Memory B cell (primary cell): ENCODE measurements at regions not wholly inside any gene's neighbourhood (a gene's known extent, or its start where the extent isn't known, plus 50 kb on each side); places are given as distances from the start of the nearest gene placed in this dataset.

Experiments used
- ATAC-seq: fragments of 150-1000 bp; cut with Tn5 transposase; 2 replicates; pipeline ENCODE4 v1.10.0; 2021; ENCODE audit warnings: low read depth, mild to moderate bottlenecking, moderate library complexity
- DNase-seq, 2 donors: peaks; one replicate each; pipeline ENCODE4 v3.0.0; 2022; ENCODE audit warnings: low spot score in 2 of 2
- H3K27ac Mint-ChIP-seq: one replicate; pipeline ENCODE4 v1.8.0; 2022; ENCODE audit warnings: mild to moderate bottlenecking, moderate library complexity, mixed read lengths
- H3K27me3 Mint-ChIP-seq: one replicate; pipeline ENCODE4 v1.8.0; 2022; ENCODE audit warnings: mixed read lengths
- H3K36me3 Mint-ChIP-seq: one replicate; pipeline ENCODE4 v1.8.0; 2022; ENCODE audit warnings: mild to moderate bottlenecking, mixed read lengths
- H3K4me1 Mint-ChIP-seq: one replicate; pipeline ENCODE4 v1.8.0; 2022; ENCODE audit warnings: mixed read lengths
- H3K4me3 Mint-ChIP-seq: one replicate; pipeline ENCODE4 v1.8.0; 2022; ENCODE audit warnings: mild to moderate bottlenecking, moderate library complexity, mixed read lengths
- H3K9me3 Mint-ChIP-seq: one replicate; pipeline ENCODE4 v1.8.0; 2022; ENCODE audit warnings: mixed read lengths

DNA sequence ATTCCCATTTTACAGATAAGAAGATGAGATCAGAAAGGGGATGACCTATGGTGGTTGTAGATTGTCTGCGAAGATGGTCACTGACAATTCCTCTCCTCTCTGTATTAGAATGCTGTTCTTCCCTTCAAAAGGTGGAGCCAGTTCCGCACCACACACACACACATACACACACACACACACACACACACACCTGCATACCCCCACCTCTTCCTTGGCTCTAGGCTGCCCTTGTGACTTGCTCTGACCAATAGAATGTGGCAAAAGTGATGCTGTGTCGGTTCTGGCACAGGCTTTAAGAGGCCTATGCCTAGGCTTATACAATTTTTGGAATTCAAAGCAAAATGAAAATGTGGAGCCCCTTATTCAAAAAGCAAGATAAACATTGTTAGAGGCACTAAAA, 88.0 kb downstream of the ZFP36L2 start:
- no peaks in the 10 kb centered on the region for H3K9me3 Mint-ChIP-seq
- no peaks in the 10 kb centered on the region for H3K36me3 Mint-ChIP-seq

DNA sequence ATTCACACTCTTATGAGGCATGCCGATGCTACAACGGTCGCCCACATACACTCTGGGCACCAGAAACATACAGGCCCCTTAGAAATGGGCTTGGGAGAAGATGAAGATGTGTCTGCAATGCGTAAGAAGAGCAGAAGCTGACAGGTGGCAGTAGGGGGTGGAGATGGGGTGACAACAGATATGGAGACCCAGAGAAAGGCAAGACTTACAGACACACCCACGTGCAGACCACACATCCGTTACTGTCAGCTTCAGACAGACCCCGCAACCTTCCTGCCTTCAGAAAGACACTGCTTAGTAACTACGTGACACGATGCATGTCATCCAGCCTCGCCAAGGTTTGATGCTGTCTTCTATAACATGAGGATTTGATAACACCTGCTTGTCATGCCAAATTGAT, 89.5 kb downstream of the ZFP36L2 start:
- Mint-ChIP-seq H3K27me3 (no peaks in the 10 kb centered on the region), H3K9me3 (no peaks in the 10 kb centered on the region), H3K36me3 (no peaks in the 10 kb centered on the region), H3K4me3 (no peak overlapping the region), H3K4me1 (peaks cover 57% of the 10 kb centered on the region), H3K27ac (peak overlapping the region; percentile 95)
- ATAC-seq (peak; percentile 11), DNase-seq (no peak)

More for the DNA sequence above, 88.0 kb downstream of the ZFP36L2 start:
- no peak for ATAC-seq
- Mint-ChIP-seq H3K27me3 (no peaks in the 10 kb centered on the region), H3K27ac (peak overlapping the region; percentile 76), H3K4me3 (no peak overlapping the region), H3K4me1 (peaks cover 53% of the 10 kb centered on the region)
- no peak for DNase-seq

DNA sequence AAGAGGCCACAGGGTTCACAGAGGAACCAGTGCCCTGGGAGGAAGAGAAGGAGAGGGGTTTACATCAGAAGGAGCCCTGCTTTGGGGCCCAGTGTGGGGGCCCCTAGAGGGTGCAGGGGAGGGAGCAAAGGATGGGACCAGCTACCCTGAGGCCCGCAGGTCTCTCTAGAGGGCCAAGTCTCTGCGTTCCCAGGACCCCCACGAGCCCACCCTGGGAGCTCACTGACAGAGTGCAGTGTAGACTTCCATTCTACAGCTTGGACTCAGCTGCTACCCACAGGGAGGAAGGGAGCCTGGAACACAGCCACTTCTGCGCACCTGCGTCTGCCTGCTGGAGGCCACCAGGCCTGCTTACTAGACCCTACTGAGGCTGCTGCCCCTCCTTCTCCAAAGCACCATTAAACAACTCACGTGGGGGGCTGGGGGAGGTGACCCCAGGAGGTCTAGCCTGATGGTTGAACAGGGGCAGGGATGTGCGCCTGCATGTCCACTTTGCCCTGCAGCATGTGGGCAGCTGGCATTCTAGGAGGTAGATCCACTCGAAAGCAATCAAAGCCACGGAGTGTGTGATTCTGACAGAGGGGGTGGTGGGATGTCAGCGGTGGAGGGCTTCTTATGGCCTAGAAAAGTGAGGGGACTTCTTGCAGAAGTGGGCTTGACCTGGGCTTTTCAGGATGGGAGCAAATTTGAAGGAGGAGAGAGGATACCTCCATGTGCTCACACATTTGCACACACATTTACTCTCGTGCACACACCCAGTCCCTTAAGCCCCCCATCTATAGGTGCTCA, 90.2 kb downstream of the ZFP36L2 start:
- Mint-ChIP-seq H3K4me3 (peak overlapping the region; percentile 22), H3K27me3 (no peaks in the 10 kb centered on the region), H3K9me3 (no peaks in the 10 kb centered on the region), H3K27ac (peak overlapping the region; percentile 95), H3K36me3 (no peaks in the 10 kb centered on the region), H3K4me1 (peaks cover 63% of the 10 kb centered on the region)
- ATAC-seq (no peak), DNase-seq (no peak)

- Mint-ChIP-seq H3K27me3 (no peaks in the 10 kb centered on the region), H3K36me3 (no peaks in the 10 kb centered on the region), H3K27ac (peak overlapping the region; percentile 95), H3K9me3 (no peaks in the 10 kb centered on the region), H3K4me3 (peak overlapping the region; percentile 22), H3K4me1 (peaks cover 68% of the 10 kb centered on the region)
- DNase-seq, result no peak
- ATAC-seq, result no peak
Measured at GRCh38 chr2:43135583-43135982, 90.8 kb downstream of the ZFP36L2 start.

- H3K36me3 Mint-ChIP-seq, result no peaks in the 10 kb centered on the region
- no peak for DNase-seq
- H3K9me3 Mint-ChIP-seq, result no peaks in the 10 kb centered on the region
- peaks cover 72% of the 10 kb centered on the region for H3K4me1 Mint-ChIP-seq
- peak overlapping the region; percentile 95 for H3K27ac Mint-ChIP-seq
- no peak for ATAC-seq
- peak overlapping the region; percentile 43 for H3K4me3 Mint-ChIP-seq
- no peaks in the 10 kb centered on the region for H3K27me3 Mint-ChIP-seq
Measured at GRCh38 chr2:43134571-43134889, 91.9 kb downstream of the ZFP36L2 start.

- Mint-ChIP-seq H3K36me3 (no peaks in the 10 kb centered on the region), H3K9me3 (no peaks in the 10 kb centered on the region), H3K27me3 (no peaks in the 10 kb centered on the region), H3K27ac (peak overlapping the region; percentile 95), H3K4me1 (peaks cover 74% of the 10 kb centered on the region), H3K4me3 (peak overlapping the region; percentile 43)
- ATAC-seq, result peak; percentile 68
- DNase-seq, result peak; percentile 70 to 76
Measured at GRCh38 chr2:43133708-43134570, 92.5 kb downstream of the ZFP36L2 start.

DNA sequence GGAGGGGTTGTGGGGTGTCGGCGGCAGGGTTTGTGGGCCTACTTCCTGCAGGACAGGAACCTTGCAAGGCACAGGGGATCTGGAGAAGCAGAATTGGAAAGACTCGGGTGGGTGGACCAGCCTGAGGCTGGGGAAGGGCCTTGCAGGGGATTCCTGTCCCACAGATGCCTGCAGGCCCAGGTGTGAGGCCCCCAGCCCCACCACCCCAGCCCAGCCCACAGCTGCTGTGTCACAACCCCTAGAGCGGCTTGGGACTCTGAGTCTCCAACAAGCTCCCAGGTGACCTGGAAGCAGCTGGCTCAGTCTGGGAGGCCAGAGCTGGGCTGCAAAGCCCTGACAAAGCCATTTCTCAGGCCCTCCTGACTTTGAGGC, 93.1 kb downstream of the ZFP36L2 start:
- peaks cover 80% of the 10 kb centered on the region for H3K4me1 Mint-ChIP-seq
- no peaks in the 10 kb centered on the region for H3K9me3 Mint-ChIP-seq
- ATAC-seq, result no peak
- H3K4me3 Mint-ChIP-seq, result peak overlapping the region; percentile 43
- peak overlapping the region; percentile 95 for H3K27ac Mint-ChIP-seq
- no peak for DNase-seq
- H3K36me3 Mint-ChIP-seq, result no peaks in the 10 kb centered on the region
- H3K27me3 Mint-ChIP-seq, result no peaks in the 10 kb centered on the region

- H3K9me3 Mint-ChIP-seq, result no peaks in the 10 kb centered on the region
- peak overlapping the region; percentile 95 for H3K27ac Mint-ChIP-seq
- DNase-seq (no peak), ATAC-seq (no peak)
- peak overlapping the region; percentile 56 for H3K4me3 Mint-ChIP-seq
- H3K36me3 Mint-ChIP-seq, result no peaks in the 10 kb centered on the region
- H3K4me1 Mint-ChIP-seq, result peaks cover 84% of the 10 kb centered on the region
- no peaks in the 10 kb centered on the region for H3K27me3 Mint-ChIP-seq
Measured at GRCh38 chr2:43132683-43133301, 93.6 kb downstream of the ZFP36L2 start.

GRCh38 chr2:43131890-43132682, 94.3 kb downstream of the ZFP36L2 start:
- H3K4me3 Mint-ChIP-seq, result peak overlapping the region; percentile 25
- H3K4me1 Mint-ChIP-seq, result peaks cover 83% of the 10 kb centered on the region
- peaks cover 2% of the 10 kb centered on the region for H3K9me3 Mint-ChIP-seq
- H3K27me3 Mint-ChIP-seq, result no peaks in the 10 kb centered on the region
- ATAC-seq, result no peak
- H3K27ac Mint-ChIP-seq, result peak overlapping the region; percentile 95
- no peaks in the 10 kb centered on the region for H3K36me3 Mint-ChIP-seq
- DNase-seq, result no peak

- H3K36me3 Mint-ChIP-seq, result no peaks in the 10 kb centered on the region
- peak; percentile 48 for ATAC-seq
- peak overlapping the region; percentile 95 for H3K27ac Mint-ChIP-seq
- peak; percentile 66 to 74 for DNase-seq
- H3K27me3 Mint-ChIP-seq, result no peaks in the 10 kb centered on the region
- peaks cover 2% of the 10 kb centered on the region for H3K9me3 Mint-ChIP-seq
- peaks cover 77% of the 10 kb centered on the region for H3K4me1 Mint-ChIP-seq
- H3K4me3 Mint-ChIP-seq, result peak overlapping the region; percentile 28
Measured at GRCh38 chr2:43131051-43131889, 95.1 kb downstream of the ZFP36L2 start.

GRCh38 chr2:43130548-43130875, 95.9 kb downstream of the ZFP36L2 start:
- H3K4me1 Mint-ChIP-seq, result peaks cover 78% of the 10 kb centered on the region
- H3K27ac Mint-ChIP-seq, result peak overlapping the region; percentile 95

GRCh38 chr2:43129676-43130547, 96.5 kb downstream of the ZFP36L2 start:
- DNase-seq (peak in 1 of 2 donors; percentile 30), ATAC-seq (no peak)
- Mint-ChIP-seq H3K9me3 (peaks cover 2% of the 10 kb centered on the region), H3K4me3 (peak overlapping the region; percentile 52), H3K27me3 (no peaks in the 10 kb centered on the region), H3K27ac (peak overlapping the region; percentile 95), H3K36me3 (no peaks in the 10 kb centered on the region), H3K4me1 (peaks cover 77% of the 10 kb centered on the region)

More at GRCh38 chr2:43130548-43130875, 95.9 kb downstream of the ZFP36L2 start:
- Mint-ChIP-seq H3K27me3 (no peaks in the 10 kb centered on the region), H3K36me3 (no peaks in the 10 kb centered on the region), H3K9me3 (peaks cover 2% of the 10 kb centered on the region), H3K4me3 (peak overlapping the region; percentile 52)
- no peak for ATAC-seq
- no peak for DNase-seq
